ENCODE measurements at regions not wholly inside any gene's neighbourhood (a gene's known extent, or its start where the extent isn't known, plus 50 kb on each side); places are given as distances from the start of the nearest gene placed in this dataset.

GRCh38 chr3:177807150-177807875, 610.0 kb upstream of the TBL1XR1 start:
- intact Hi-C loops (cut with micrococcal nuclease; ENCODE audit: unreplicated experiment) (no loop called here), in situ Hi-C loops (cut with HindIII; ENCODE audit: extremely low pct_ligation_motif_present, low pct_unique_long_range_greater_than_20kb) (no loop called here)
- CTCF ChIA-PET (ENCODE audit: low intra/inter-chr PET ratio, low total read pairs): no interaction called here
- TF ChIP-seq ZNF619 (CRISPR knock-in tag; IDR thresholded peaks at IDR 0.05) (no peak), ZFP90 (CRISPR knock-in tag; IDR thresholded peaks at IDR 0.05; ENCODE audit: borderline replicate concordance) (no peak), ZFAT (CRISPR knock-in tag; conservative IDR thresholded peaks at IDR 0.05) (no peak), ZNF414 (CRISPR knock-in tag; IDR thresholded peaks at IDR 0.05) (no peak), ZNF772 (CRISPR knock-in tag; IDR thresholded peaks at IDR 0.05) (no peak), TMF1 (CRISPR knock-in tag; IDR thresholded peaks at IDR 0.05; ENCODE audit: low read depth) (no peak), CC2D1A (CRISPR knock-in tag; IDR thresholded peaks at IDR 0.05) (no peak), ZKSCAN1 (IDR thresholded peaks at IDR 0.05; ENCODE audit: low read length) (no peak), HDAC2 (CRISPR knock-in tag; IDR thresholded peaks at IDR 0.05) (no peak), GTF3A (CRISPR knock-in tag; conservative IDR thresholded peaks at IDR 0.05) (no peak), ZNF138 (CRISPR knock-in tag; IDR thresholded peaks at IDR 0.05; ENCODE audit: low read depth) (no peak), ZNF33A (CRISPR knock-in tag; IDR thresholded peaks at IDR 0.05; ENCODE audit: borderline replicate concordance) (no peak)
- TF ChIP-seq, protein P1, sequence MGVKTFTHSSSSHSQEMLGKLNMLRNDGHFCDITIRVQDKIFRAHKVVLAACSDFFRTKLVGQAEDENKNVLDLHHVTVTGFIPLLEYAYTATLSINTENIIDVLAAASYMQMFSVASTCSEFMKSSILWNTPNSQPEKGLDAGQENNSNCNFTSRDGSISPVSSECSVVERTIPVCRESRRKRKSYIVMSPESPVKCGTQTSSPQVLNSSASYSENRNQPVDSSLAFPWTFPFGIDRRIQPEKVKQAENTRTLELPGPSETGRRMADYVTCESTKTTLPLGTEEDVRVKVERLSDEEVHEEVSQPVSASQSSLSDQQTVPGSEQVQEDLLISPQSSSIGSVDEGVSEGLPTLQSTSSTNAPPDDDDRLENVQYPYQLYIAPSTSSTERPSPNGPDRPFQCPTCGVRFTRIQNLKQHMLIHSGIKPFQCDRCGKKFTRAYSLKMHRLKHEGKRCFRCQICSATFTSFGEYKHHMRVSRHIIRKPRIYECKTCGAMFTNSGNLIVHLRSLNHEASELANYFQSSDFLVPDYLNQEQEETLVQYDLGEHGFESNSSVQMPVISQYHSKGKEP (CRISPR knock-in tag; IDR thresholded peaks at IDR 0.05): no peak
- TF ChIP-seq, protein P2, sequence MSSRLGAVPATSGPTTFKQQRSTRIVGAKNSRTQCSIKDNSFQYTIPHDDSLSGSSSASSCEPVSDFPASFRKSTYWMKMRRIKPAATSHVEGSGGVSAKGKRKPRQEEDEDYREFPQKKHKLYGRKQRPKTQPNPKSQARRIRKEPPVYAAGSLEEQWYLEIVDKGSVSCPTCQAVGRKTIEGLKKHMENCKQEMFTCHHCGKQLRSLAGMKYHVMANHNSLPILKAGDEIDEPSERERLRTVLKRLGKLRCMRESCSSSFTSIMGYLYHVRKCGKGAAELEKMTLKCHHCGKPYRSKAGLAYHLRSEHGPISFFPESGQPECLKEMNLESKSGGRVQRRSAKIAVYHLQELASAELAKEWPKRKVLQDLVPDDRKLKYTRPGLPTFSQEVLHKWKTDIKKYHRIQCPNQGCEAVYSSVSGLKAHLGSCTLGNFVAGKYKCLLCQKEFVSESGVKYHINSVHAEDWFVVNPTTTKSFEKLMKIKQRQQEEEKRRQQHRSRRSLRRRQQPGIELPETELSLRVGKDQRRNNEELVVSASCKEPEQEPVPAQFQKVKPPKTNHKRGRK (CRISPR knock-in tag; IDR thresholded peaks at IDR 0.05): no peak
- TF ChIP-seq, protein P3, sequence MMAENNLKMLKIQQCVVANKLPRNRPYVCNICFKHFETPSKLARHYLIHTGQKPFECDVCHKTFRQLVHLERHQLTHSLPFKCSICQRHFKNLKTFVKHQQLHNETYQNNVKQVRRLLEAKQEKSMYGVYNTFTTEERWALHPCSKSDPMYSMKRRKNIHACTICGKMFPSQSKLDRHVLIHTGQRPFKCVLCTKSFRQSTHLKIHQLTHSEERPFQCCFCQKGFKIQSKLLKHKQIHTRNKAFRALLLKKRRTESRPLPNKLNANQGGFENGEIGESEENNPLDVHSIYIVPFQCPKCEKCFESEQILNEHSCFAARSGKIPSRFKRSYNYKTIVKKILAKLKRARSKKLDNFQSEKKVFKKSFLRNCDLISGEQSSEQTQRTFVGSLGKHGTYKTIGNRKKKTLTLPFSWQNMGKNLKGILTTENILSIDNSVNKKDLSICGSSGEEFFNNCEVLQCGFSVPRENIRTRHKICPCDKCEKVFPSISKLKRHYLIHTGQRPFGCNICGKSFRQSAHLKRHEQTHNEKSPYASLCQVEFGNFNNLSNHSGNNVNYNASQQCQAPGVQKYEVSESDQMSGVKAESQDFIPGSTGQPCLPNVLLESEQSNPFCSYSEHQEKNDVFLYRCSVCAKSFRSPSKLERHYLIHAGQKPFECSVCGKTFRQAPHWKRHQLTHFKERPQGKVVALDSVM (CRISPR knock-in tag; IDR thresholded peaks at IDR 0.05): no peak
- Histone ChIP-seq H3K36me3 (replicated peaks in 1 of 2; ENCODE audit: control insufficient read depth in 1 of 2, insufficient read depth in 2 of 2, low read length in 2 of 2) (no peaks in the 10 kb centered on the region), H3K79me2 (ENCODE audit: insufficient read depth, low read length) (no peaks in the 10 kb centered on the region), H3K4me2 (ENCODE audit: low read depth, low read length) (no peak overlapping the region), H3K4me1 (ENCODE audit: insufficient read depth, low read length) (peaks cover 24% of the 10 kb centered on the region), H3K9me3 (ENCODE audit: low read length) (no peaks in the 10 kb centered on the region), H2AFZ (ENCODE audit: low read length) (no peak overlapping the region), H3K9ac (ENCODE audit: insufficient read depth, low read depth, low read length) (no peak overlapping the region), H3K27ac (ENCODE audit: extremely low read length, insufficient read depth, low read length) (no peak overlapping the region), H4K20me1 (ENCODE audit: insufficient read depth, low read length) (no peaks in the 10 kb centered on the region), H3K4me3 (replicated peaks in 1 of 3; ENCODE audit: insufficient read depth in 1 of 3, low read depth in 2 of 3, low read length in 3 of 3) (no peak overlapping the region), H3K27me3 (ENCODE audit: control insufficient read depth in 1 of 2, insufficient read depth in 2 of 2, low read length in 2 of 2) (0 out of 5 replicates have a peak, but pooled peaks cover 0 to 4% of the 10 kb centered on the region in 2 experiments)
- POLR2A ChIA-PET: no interaction called here
- BruUV-seq (replicated peaks): no TSS peak
- no peak for FAIRE-seq
- DNase-seq (ENCODE audit: low spot score): no peak
- 77% methylated on average over 8 of the region's 8 CpGs for WGBS (ENCODE audit: low lambda C conversion rate)
- ATAC-seq: no peak
